NCI-H345 treated with DMSO at 0.1 percent for 48 hours (cell line): ENCODE measurements at regions not wholly inside any gene's neighbourhood (a gene's known extent, or its start where the extent isn't known, plus 50 kb on each side); places are given as distances from the start of the nearest gene placed in this dataset.
"Not testable (repeated sequence)": the region's sequence is repeated elsewhere in the genome, so short reads cannot be mapped to it uniquely, and the experiment has no call there.

ENCODE experiments used
- DNase-seq: peaks from one replicate; lab custom pipeline; 2025; ENCODE audit not compliant: unreplicated experiment; lab: John Stamatoyannopoulos, UW

GRCh38 chr6:69623357-69623756 lies 173.5 kb downstream of the LMBRD1 start:
- DNase-seq, result no peak

- DNase-seq, result no peak
Measured at GRCh38 chr6:69622924-69623323, 173.9 kb downstream of the LMBRD1 start.

GRCh38 chr6:69622230-69622629 lies 174.6 kb downstream of the LMBRD1 start:
- DNase-seq, result no peak

GRCh38 chr6:69617163-69617562 lies 179.6 kb downstream of the LMBRD1 start:
- DNase-seq, result no peak

GRCh38 chr6:69609836-69610472 lies 186.9 kb downstream of the LMBRD1 start:
- DNase-seq, result no peak

- DNase-seq, result no peak
Measured at GRCh38 chr6:69601132-69601531, 195.7 kb downstream of the LMBRD1 start.

- no peak for DNase-seq
Measured at GRCh38 chr6:69594405-69594804, 202.4 kb downstream of the LMBRD1 start.

- DNase-seq, result no peak
Measured at GRCh38 chr6:69593706-69594105, 203.1 kb downstream of the LMBRD1 start.

- no peak for DNase-seq
Measured at GRCh38 chr6:69589626-69590025, 207.2 kb downstream of the LMBRD1 start.

GRCh38 chr6:69584913-69585729 lies 211.7 kb downstream of the LMBRD1 start:
- no peak for DNase-seq

GRCh38 chr6:69584536-69584912 lies 212.3 kb downstream of the LMBRD1 start:
- DNase-seq, result no peak

GRCh38 chr6:69581581-69581980 lies 215.2 kb downstream of the LMBRD1 start:
- DNase-seq, result no peak

GRCh38 chr6:69580706-69581105 lies 216.1 kb downstream of the LMBRD1 start:
- DNase-seq, result no peak

GRCh38 chr6:69578361-69578890 lies 218.4 kb downstream of the LMBRD1 start:
- no peak for DNase-seq

- no peak for DNase-seq
Measured at GRCh38 chr6:69571234-69571633, 225.6 kb downstream of the LMBRD1 start.

GRCh38 chr6:69570106-69570505 lies 226.7 kb downstream of the LMBRD1 start:
- no peak for DNase-seq

GRCh38 chr6:69560597-69560996 lies 236.2 kb downstream of the LMBRD1 start:
- DNase-seq, result not testable (repeated sequence)

- no peak for DNase-seq
Measured at GRCh38 chr6:69555088-69555638, 241.6 kb downstream of the LMBRD1 start.

- no peak for DNase-seq
Measured at GRCh38 chr6:69542494-69542893, 254.3 kb downstream of the LMBRD1 start.

GRCh38 chr6:69527921-69528476 lies 268.8 kb downstream of the LMBRD1 start:
- DNase-seq, result no peak

GRCh38 chr6:69515480-69515879 lies 281.3 kb downstream of the LMBRD1 start:
- not testable (repeated sequence) for DNase-seq

- DNase-seq, result no peak
Measured at GRCh38 chr6:69494595-69494994, 302.2 kb downstream of the LMBRD1 start.
